GM19023 (cell line): ENCODE measurements at regions not wholly inside any gene's neighbourhood (a gene's known extent, or its start where the extent isn't known, plus 50 kb on each side); places are given as distances from the start of the nearest gene placed in this dataset.
"Not testable (repeated sequence)": the region's sequence is repeated elsewhere in the genome, so short reads cannot be mapped to it uniquely, and the experiment has no call there.

Experiments used
- ATAC-seq: cut with Tn5 transposase; IDR thresholded peaks from one replicate; pipeline ENCODE4 v1.9.1; 2021; ENCODE audit warnings: mild to moderate bottlenecking, moderate library complexity; ENCODE audit not compliant: unreplicated experiment

GRCh38 chr2:22970284-22970975 lies 414.5 kb upstream of the KLHL29 start:
- no peak for ATAC-seq

GRCh38 chr2:22970991-22971390 lies 414.0 kb upstream of the KLHL29 start:
- ATAC-seq, result no peak

GRCh38 chr2:22981785-22982184 lies 403.2 kb upstream of the KLHL29 start:
- no peak for ATAC-seq

GRCh38 chr2:22984152-22984551 lies 400.8 kb upstream of the KLHL29 start:
- not testable (repeated sequence) for ATAC-seq

- no peak for ATAC-seq
Measured at GRCh38 chr2:22990246-22990645, 394.7 kb upstream of the KLHL29 start.

GRCh38 chr2:22991844-22992243 lies 393.1 kb upstream of the KLHL29 start:
- no peak for ATAC-seq

- no peak for ATAC-seq
Measured at GRCh38 chr2:22992441-22992840, 392.5 kb upstream of the KLHL29 start.

- no peak for ATAC-seq
Measured at GRCh38 chr2:22993250-22993649, 391.7 kb upstream of the KLHL29 start.

- ATAC-seq, result no peak
Measured at GRCh38 chr2:22995576-22995975, 389.4 kb upstream of the KLHL29 start.

GRCh38 chr2:22996911-22997310 lies 388.1 kb upstream of the KLHL29 start:
- ATAC-seq, result no peak

GRCh38 chr2:22998359-22998758 lies 386.6 kb upstream of the KLHL29 start:
- ATAC-seq, result no peak

GRCh38 chr2:22999951-23000350 lies 385.0 kb upstream of the KLHL29 start:
- no peak for ATAC-seq

GRCh38 chr2:23002234-23002633 lies 382.7 kb upstream of the KLHL29 start:
- ATAC-seq, result no peak

- ATAC-seq, result no peak
Measured at GRCh38 chr2:23005469-23005868, 379.5 kb upstream of the KLHL29 start.

- ATAC-seq, result no peak
Measured at GRCh38 chr2:23007631-23008235, 377.2 kb upstream of the KLHL29 start.

- no peak for ATAC-seq
Measured at GRCh38 chr2:23008440-23008839, 376.5 kb upstream of the KLHL29 start.

GRCh38 chr2:23008951-23009350 lies 376.0 kb upstream of the KLHL29 start:
- no peak for ATAC-seq

GRCh38 chr2:23009545-23010149 lies 375.3 kb upstream of the KLHL29 start:
- no peak for ATAC-seq

- ATAC-seq, result no peak
Measured at GRCh38 chr2:23012499-23012898, 372.5 kb upstream of the KLHL29 start.

- no peak for ATAC-seq
Measured at GRCh38 chr2:23015651-23016200, 369.3 kb upstream of the KLHL29 start.

- ATAC-seq, result no peak
Measured at GRCh38 chr2:23019476-23019875, 365.5 kb upstream of the KLHL29 start.

GRCh38 chr2:23020659-23021058 lies 364.3 kb upstream of the KLHL29 start:
- no peak for ATAC-seq
